ENCODE measurements at regions not wholly inside any gene's neighbourhood (a gene's known extent, or its start where the extent isn't known, plus 50 kb on each side); places are given as distances from the start of the nearest gene placed in this dataset.

- TF ChIP-seq POLR2A (IDR thresholded peaks at IDR 0.05) = no peak
- TF ChIP-seq CTCF (IDR thresholded peaks at IDR 0.05) = no peak
These were observed 478.9 kb downstream of the PSAT1 start for GRCh38 chr9:78775696-78776295.

All from testis (tissue), 2 donors.